ENCODE measurements at regions not wholly inside any gene's neighbourhood (a gene's known extent, or its start where the extent isn't known, plus 50 kb on each side); places are given as distances from the start of the nearest gene placed in this dataset.

DNA sequence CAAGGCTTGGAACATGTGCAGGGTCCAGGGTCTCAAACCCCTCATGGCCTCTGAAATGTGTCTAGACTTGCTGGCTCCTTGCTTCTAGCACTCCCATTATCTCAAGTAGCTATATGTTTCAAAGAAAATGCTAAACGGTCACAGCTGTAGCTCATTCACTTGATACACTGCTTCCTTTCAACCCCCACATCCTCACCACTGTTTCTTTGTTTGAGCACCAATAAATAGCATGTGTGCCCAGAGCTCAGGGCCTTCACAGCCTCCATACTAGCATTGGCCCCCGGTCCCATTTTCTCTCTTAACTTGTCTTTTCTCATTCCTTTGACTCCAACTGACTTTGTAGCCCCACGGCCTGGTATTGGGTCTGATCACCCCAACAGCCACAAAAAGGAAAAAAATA, 801.8 kb downstream of the STIM2 start:
- no peak overlapping the region for H3K4me3 ChIP-seq
- DNase-seq: no peak
- H3K9me3 ChIP-seq: no peaks in the 10 kb centered on the region
- ATAC-seq: no peak
- H3K27ac ChIP-seq: no peak overlapping the region
- H3K36me3 ChIP-seq (replicated peaks in 1 of 2; ENCODE audit: insufficient read depth in 1 of 2, low read depth in 2 of 2): no peaks in the 10 kb centered on the region
- no peak for TF ChIP-seq POLR2A (IDR thresholded peaks at IDR 0.05)
- no peaks in the 10 kb centered on the region for H3K4me1 ChIP-seq
- intact Hi-C loops (cut with DNase I): no loop called here
- no peaks in the 10 kb centered on the region for H3K27me3 ChIP-seq
- 72% methylated on average over 3 of the region's 3 CpGs for whole genome bisulfite sequencing, 2 donors

DNA sequence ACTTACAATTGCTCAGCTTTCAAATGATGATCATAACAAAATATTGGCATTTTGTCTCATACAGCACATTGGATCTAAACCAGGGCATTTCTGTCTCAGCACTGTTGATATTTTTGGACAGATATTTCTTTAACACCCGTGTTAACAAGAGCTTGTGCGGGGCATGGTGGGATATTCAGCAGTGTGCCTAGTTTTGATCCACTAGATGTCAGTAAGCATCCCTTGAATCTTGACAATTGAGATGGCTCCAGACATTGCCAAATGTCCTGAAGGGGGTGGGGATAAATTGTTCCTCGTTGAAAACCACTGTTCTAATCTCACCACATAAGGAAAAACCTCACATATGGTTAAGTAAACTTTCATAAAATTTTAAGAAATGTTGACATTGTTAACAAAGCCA, 806.3 kb downstream of the STIM2 start:
- Histone ChIP-seq H3K27ac (no peak overlapping the region), H3K27me3 (no peaks in the 10 kb centered on the region), H3K36me3 (replicated peaks in 1 of 2; ENCODE audit: insufficient read depth in 1 of 2, low read depth in 2 of 2) (no peaks in the 10 kb centered on the region), H3K4me3 (no peak overlapping the region), H3K4me1 (no peaks in the 10 kb centered on the region), H3K9me3 (no peaks in the 10 kb centered on the region)
- DNase-seq (no peak), ATAC-seq (no peak)
- TF ChIP-seq, protein P1, sequence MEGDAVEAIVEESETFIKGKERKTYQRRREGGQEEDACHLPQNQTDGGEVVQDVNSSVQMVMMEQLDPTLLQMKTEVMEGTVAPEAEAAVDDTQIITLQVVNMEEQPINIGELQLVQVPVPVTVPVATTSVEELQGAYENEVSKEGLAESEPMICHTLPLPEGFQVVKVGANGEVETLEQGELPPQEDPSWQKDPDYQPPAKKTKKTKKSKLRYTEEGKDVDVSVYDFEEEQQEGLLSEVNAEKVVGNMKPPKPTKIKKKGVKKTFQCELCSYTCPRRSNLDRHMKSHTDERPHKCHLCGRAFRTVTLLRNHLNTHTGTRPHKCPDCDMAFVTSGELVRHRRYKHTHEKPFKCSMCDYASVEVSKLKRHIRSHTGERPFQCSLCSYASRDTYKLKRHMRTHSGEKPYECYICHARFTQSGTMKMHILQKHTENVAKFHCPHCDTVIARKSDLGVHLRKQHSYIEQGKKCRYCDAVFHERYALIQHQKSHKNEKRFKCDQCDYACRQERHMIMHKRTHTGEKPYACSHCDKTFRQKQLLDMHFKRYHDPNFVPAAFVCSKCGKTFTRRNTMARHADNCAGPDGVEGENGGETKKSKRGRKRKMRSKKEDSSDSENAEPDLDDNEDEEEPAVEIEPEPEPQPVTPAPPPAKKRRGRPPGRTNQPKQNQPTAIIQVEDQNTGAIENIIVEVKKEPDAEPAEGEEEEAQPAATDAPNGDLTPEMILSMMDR (IDR thresholded peaks at IDR 0.05): no peak
- no peak for TF ChIP-seq POLR2A (IDR thresholded peaks at IDR 0.05)
- intact Hi-C loops (cut with DNase I): no loop called here
- WGBS, 2 donors: 56 to 61% methylated on average over 3 of the region's 3 CpGs

DNA sequence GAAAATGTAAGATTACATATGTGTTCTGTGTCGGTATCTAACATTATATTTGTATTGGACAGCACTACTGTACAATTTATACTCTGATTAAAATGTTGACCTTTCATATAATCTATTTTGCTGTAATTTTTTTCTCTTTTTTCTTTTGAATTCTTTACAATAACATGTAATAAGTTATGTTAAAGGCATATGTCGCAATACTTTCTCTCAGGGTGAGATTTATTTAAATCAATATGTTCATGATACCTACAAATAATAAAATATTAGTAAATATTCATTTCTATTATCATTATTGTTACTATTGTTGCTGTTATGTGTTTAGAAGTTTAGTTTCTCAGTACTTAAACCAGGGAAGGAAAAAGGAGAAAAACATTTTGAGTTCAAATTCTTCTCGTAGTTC, 807.4 kb downstream of the STIM2 start:
- ATAC-seq (no peak), DNase-seq (no peak)
- Histone ChIP-seq H3K27me3 (no peaks in the 10 kb centered on the region), H3K4me3 (no peak overlapping the region), H3K9me3 (no peaks in the 10 kb centered on the region), H3K4me1 (peaks cover 5% of the 10 kb centered on the region), H3K36me3 (replicated peaks in 1 of 2; ENCODE audit: insufficient read depth in 1 of 2, low read depth in 2 of 2) (no peaks in the 10 kb centered on the region), H3K27ac (no peak overlapping the region)
- TF ChIP-seq POLR2A (IDR thresholded peaks at IDR 0.05): no peak
- TF ChIP-seq, protein P1 (IDR thresholded peaks at IDR 0.05): no peak
- intact Hi-C loops (cut with DNase I): no loop called here
- WGBS, 2 donors: 50 to 53% methylated on average over 3 of the region's 3 CpGs

DNA sequence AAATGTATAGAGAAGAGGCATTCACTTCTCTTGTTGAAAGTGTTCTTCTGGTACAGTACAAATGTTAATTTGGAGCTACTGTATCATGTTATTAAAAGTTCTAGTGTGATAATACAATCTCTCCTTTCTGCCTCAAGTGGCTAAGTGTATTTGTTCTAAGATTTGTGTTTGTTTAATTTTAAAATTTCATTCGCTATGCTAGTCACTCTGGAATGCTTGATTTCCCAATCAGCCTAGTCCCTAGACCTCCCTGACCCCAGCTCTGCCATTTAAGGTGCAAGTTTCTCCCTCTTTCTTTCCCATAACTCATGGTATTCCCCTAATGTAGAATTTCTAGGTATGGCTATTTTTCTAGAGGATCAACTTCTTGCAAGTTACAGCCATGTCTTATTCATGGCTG, 817.4 kb downstream of the STIM2 start:
- no peak for ATAC-seq
- Histone ChIP-seq H3K27me3 (no peaks in the 10 kb centered on the region), H3K36me3 (replicated peaks in 1 of 2; ENCODE audit: insufficient read depth in 1 of 2, low read depth in 2 of 2) (no peaks in the 10 kb centered on the region), H3K4me1 (no peaks in the 10 kb centered on the region), H3K27ac (no peak overlapping the region), H3K4me3 (no peak overlapping the region), H3K9me3 (no peaks in the 10 kb centered on the region)
- TF ChIP-seq, protein P1 (IDR thresholded peaks at IDR 0.05): no peak
- TF ChIP-seq POLR2A (IDR thresholded peaks at IDR 0.05): no peak
- WGBS, 2 donors: 15 to 29% methylated on average over 1 of the region's 1 CpG
- intact Hi-C loops (cut with DNase I): no loop called here
- DNase-seq: no peak

DNA sequence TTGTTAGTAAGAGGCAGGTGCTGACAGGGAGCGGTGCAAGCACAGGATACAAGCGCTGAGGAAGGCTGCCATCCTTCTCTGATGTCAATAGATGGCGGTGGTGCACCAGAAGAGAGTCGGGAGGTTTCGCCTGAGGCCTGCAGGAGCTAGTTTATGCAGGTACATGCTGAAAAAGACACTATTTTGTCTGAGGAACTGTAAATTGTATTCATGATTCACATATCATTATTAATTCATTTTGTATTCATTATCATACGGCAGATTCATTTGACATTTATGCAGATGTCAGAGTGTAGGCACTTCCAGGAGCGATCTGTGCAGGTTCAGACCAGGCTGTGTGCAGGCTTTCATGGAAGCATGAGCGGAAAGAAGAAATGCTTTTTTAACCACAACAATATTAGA, 824.0 kb downstream of the STIM2 start:
- no peaks in the 10 kb centered on the region for H3K36me3 ChIP-seq (replicated peaks in 1 of 2; ENCODE audit: insufficient read depth in 1 of 2, low read depth in 2 of 2)
- WGBS, 2 donors: 32 to 33% methylated on average over 8 of the region's 8 CpGs
- peaks cover 0 to 5% of the 10 kb centered on the region in 2 donors for H3K27me3 ChIP-seq
- ATAC-seq (peak; percentile 88), DNase-seq (peak; percentile 54 to 65 (median 62))
- H3K27ac ChIP-seq: no peak overlapping the region
- H3K4me1 ChIP-seq: no peaks in the 10 kb centered on the region
- TF ChIP-seq POLR2A (IDR thresholded peaks at IDR 0.05): no peak
- TF ChIP-seq, protein P1 (IDR thresholded peaks at IDR 0.05): peak; percentile 50 to 72 (median 62)
- H3K9me3 ChIP-seq: no peaks in the 10 kb centered on the region
- intact Hi-C loops (cut with DNase I): no loop called here
- H3K4me3 ChIP-seq: no peak overlapping the region

Measured in body of pancreas (tissue), 4 donors.